Stimulated activated naive CD8-positive, alpha-beta T cell treated with anti-CD3 and anti-CD28 coated beads, Interleukin-15, Interleukin-2, amounts not matched to agents 100 ng/mL and 50 ng/mL, for 24 hours (primary cell): ENCODE measurements at regions not wholly inside any gene's neighbourhood (a gene's known extent, or its start where the extent isn't known, plus 50 kb on each side); places are given as distances from the start of the nearest gene placed in this dataset.

Experiments
- H3K27ac Mint-ChIP-seq: one replicate; pipeline ENCODE4 v1.8.0; 2021; ENCODE audit warnings: mild to moderate bottlenecking, mixed read lengths
- H3K27me3 Mint-ChIP-seq: one replicate; pipeline ENCODE4 v1.8.0; 2021; ENCODE audit warnings: mixed read lengths
- H3K36me3 Mint-ChIP-seq: one replicate; pipeline ENCODE4 v1.8.0; 2021; ENCODE audit warnings: low read depth, mixed read lengths
- H3K4me1 Mint-ChIP-seq: one replicate; pipeline ENCODE4 v1.8.0; 2021; ENCODE audit warnings: low read depth, mixed read lengths
- H3K4me3 Mint-ChIP-seq: one replicate; pipeline ENCODE4 v1.8.0; 2021; ENCODE audit warnings: mild to moderate bottlenecking, mixed read lengths
- H3K9me3 Mint-ChIP-seq: one replicate; pipeline ENCODE4 v1.8.0; 2021; ENCODE audit warnings: mixed read lengths

DNA sequence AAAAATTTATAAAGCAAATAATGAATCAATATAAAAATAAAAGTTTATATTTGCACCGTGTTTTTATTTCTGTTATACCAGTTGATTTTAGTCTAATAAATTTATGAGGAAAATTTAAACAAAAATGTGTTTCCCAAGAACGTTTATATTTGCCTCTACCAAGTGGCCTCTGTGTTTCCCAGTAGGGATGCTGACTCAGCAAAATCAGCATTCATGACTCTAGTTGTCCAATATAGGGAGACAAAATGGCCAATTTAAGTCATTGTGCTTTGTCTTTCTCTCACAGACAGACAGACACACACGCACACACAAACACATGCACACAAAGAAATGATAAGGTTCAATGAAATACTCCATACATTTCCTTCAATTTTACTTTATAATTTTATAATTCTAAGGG is 942.5 kb upstream of the ZWINT start:
- H3K4me1 Mint-ChIP-seq: no peaks in the 10 kb centered on the region
- H3K9me3 Mint-ChIP-seq: no peaks in the 10 kb centered on the region
- no peaks in the 10 kb centered on the region for H3K27me3 Mint-ChIP-seq
- no peak overlapping the region for H3K27ac Mint-ChIP-seq
- no peaks in the 10 kb centered on the region for H3K36me3 Mint-ChIP-seq
- H3K4me3 Mint-ChIP-seq: no peak overlapping the region

DNA sequence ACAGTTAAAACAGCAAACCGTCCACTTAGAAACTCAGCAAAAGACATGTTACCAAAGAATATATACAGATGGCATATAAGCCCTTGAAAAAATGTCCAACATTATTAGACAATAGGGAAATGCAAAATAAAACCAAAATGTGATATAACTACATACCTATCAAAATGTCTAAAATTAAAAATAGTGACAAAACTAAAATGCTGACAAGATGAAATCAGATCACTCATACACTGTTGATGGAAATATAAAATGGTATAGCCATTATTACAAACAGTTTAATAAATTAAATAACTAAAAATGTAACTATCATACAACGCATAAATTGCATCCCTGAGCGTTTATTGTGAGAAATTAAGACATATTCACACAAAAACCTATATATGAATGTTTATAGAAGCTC is 939.7 kb upstream of the ZWINT start:
- Mint-ChIP-seq H3K27ac (no peak overlapping the region), H3K4me1 (no peaks in the 10 kb centered on the region), H3K27me3 (no peaks in the 10 kb centered on the region), H3K36me3 (no peaks in the 10 kb centered on the region), H3K9me3 (no peaks in the 10 kb centered on the region), H3K4me3 (no peak overlapping the region)

DNA sequence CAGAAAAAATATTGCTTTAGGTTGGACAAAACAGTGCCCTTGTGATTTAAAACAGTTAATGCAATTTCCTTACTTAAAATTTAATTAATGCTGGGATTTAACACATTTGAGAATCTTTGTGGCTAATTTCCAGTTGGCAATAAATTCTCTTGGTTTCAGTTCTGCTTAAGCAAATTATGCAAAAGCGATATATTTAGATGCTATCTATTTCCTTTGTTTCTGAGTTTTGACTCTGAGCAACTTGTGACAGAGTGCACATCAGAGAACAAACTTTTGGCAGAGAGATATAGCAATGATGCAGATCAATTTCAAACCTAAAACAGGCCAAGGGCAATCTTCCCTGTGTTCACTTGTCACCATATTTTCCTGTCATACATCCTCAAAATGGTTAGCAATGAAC is 933.6 kb upstream of the ZWINT start:
- Mint-ChIP-seq H3K36me3 (no peaks in the 10 kb centered on the region), H3K4me1 (no peaks in the 10 kb centered on the region), H3K9me3 (no peaks in the 10 kb centered on the region), H3K27me3 (no peaks in the 10 kb centered on the region), H3K4me3 (no peak overlapping the region), H3K27ac (no peak overlapping the region)

DNA sequence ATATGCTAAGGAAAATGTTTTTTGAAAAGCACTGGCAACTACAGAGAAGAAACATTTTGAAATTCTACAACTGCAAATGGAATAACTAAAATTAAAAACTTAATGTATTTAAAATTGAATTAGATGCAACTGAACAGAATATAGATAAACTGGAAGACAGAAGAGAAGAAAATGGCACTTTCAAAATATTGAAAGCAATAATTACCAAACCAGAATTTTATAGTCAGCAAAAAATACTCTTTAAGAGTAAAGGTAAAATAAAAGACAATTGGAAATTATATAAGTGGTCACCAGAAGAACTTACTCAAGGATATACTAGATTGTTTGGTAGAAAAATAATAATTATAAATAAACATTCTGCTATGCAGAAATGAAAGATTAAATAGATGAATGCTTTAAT is 927.7 kb upstream of the ZWINT start:
- H3K27me3 Mint-ChIP-seq: no peaks in the 10 kb centered on the region
- no peak overlapping the region for H3K4me3 Mint-ChIP-seq
- no peaks in the 10 kb centered on the region for H3K4me1 Mint-ChIP-seq
- no peaks in the 10 kb centered on the region for H3K36me3 Mint-ChIP-seq
- H3K9me3 Mint-ChIP-seq: no peaks in the 10 kb centered on the region
- H3K27ac Mint-ChIP-seq: no peak overlapping the region

DNA sequence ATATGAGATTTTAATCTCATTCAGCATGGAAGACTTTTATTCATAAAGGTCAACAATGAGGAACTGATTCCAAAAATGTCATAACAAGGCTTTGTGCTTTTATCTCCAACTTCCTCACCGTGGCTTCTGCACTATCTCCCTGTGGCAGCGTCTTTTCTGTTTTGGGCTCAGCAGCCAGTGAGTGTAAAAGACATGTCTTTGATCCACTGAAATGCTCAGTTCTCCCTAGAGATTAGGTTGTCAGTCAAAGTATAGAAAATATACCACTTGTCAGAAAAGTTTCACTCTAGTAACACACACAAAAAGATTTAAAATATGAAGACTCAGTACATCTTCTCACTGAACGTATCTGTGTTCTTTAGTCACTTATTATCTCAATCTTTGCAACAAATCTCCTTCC is 901.8 kb upstream of the ZWINT start:
- H3K36me3 Mint-ChIP-seq: no peaks in the 10 kb centered on the region
- H3K4me1 Mint-ChIP-seq: no peaks in the 10 kb centered on the region

DNA sequence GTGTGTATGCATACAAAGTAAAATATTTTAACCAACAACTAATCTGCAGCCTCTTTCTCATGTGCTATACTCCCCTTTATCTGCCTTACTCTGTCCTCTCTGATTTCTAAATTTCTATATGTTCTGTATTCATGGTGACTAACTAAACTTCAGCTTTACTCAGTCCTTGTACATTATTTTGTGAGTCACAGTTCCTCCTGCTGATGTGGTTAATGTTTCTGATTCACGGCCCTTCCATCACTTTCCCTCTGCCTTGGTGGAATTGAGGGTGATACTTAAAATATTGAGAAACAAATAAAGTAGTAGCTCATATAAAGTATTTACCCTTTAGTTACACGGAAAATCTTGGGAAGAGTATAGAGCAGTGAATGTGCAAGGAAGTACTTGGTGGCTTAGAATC is 899.1 kb upstream of the ZWINT start:
- Mint-ChIP-seq H3K9me3 (peaks cover 8% of the 10 kb centered on the region), H3K4me1 (no peaks in the 10 kb centered on the region), H3K27me3 (no peaks in the 10 kb centered on the region), H3K27ac (no peak overlapping the region), H3K4me3 (no peak overlapping the region), H3K36me3 (no peaks in the 10 kb centered on the region)

More for the DNA sequence above, 901.8 kb upstream of the ZWINT start:
- Mint-ChIP-seq H3K9me3 (peaks cover 8% of the 10 kb centered on the region), H3K27ac (no peak overlapping the region), H3K27me3 (no peaks in the 10 kb centered on the region), H3K4me3 (no peak overlapping the region)

DNA sequence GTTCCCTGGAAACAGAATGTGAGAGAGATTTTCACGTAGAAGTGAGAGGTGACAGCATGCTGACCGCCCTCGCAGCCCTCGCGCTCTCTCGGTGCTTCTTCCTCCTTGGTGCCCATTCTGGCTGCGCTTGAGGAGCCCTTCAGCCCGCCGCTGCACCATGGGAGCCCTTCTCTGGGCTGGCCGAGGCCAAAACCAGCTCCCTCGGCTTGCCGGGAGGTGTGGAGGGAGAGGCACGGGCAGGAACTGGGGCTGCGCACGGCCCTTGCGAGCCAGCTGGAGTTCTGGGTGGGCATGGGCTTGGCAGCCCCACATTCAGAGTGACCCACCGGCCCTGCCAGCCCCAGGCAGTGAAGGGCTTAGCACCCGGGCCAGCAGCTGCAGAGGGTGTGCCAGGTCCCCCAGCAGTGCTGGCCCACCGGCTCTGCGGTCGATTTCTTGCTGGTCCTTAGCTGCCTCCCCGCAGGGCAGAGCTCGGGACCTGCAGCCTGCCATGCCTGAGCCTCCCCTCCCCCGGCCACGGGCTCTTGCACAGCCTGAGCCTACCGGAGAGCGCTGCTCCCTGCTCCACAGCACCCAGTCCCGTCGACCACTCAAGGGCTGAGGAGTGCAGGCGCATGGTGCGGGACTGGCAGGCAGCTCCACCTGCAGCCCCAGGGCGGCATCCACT is 888.7 kb upstream of the ZWINT start:
- H3K27me3 Mint-ChIP-seq: no peaks in the 10 kb centered on the region
- H3K36me3 Mint-ChIP-seq: no peaks in the 10 kb centered on the region
- no peak overlapping the region for H3K27ac Mint-ChIP-seq

DNA sequence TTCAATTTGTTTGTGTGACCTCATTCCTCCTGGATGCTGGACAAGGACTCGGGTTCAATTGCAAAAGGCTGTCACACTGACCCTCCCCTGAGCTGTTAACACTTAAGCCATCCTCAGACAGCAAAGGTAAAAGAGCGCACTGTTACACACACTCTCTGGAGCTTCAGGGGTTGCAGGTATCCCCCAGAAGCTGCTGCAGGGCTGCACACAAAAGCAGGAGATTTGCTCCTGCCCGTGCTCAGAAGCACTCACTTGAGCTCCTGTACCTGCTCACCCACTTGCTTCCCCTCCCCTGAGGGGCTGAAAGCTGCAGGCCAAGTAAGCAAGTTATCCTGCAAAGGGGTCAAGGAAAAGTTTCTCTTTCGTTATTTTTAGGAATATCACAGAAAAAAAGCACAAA is 886.2 kb upstream of the ZWINT start:
- no peaks in the 10 kb centered on the region for H3K9me3 Mint-ChIP-seq
- H3K27me3 Mint-ChIP-seq: no peaks in the 10 kb centered on the region
- no peaks in the 10 kb centered on the region for H3K4me1 Mint-ChIP-seq
- H3K27ac Mint-ChIP-seq: no peak overlapping the region
- H3K4me3 Mint-ChIP-seq: no peak overlapping the region
- no peaks in the 10 kb centered on the region for H3K36me3 Mint-ChIP-seq

More for the DNA sequence above, 888.7 kb upstream of the ZWINT start:
- H3K4me1 Mint-ChIP-seq: no peaks in the 10 kb centered on the region
- H3K9me3 Mint-ChIP-seq: peaks cover 4% of the 10 kb centered on the region
- H3K4me3 Mint-ChIP-seq: no peak overlapping the region

DNA sequence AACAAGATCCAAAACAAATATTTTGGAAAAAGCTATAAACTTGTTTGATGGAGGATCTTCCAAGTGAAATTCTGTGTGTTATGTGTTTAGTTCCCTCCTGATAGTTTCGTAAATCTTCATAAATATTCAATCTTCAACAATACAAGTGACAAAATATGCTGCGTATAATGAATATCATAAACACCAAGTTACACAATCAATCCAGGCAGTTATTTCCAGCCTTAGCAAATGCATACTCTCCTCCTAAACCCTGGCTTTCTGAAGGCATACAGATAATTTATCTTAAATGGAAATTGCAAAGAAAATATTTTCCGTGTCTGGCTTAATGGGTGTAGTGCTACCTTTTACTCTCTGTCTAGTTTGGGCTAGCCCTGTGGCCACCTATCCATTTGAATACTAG is 864.9 kb upstream of the ZWINT start:
- no peak overlapping the region for H3K27ac Mint-ChIP-seq
- no peaks in the 10 kb centered on the region for H3K36me3 Mint-ChIP-seq
- H3K4me1 Mint-ChIP-seq: no peaks in the 10 kb centered on the region
- no peak overlapping the region for H3K4me3 Mint-ChIP-seq
- H3K27me3 Mint-ChIP-seq: no peaks in the 10 kb centered on the region
- H3K9me3 Mint-ChIP-seq: peaks cover 18% of the 10 kb centered on the region

DNA sequence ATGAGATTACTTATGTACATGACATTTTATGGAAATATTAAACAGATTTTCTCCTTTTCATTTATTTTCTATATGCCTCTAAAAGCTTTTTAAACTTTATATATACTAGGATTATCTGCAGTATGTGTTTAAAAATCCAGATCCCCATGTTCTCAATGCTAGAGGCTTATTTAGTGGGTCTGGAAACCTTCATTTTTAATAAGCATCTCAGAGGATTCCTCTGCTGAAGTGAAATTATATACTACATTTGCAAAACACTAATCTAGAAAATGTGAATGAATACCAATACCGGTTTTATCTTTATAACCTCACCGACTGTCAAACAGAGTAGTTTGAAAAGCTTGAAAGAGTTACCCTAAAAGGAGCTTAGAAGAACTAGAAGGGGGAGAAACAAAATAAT is 863.8 kb upstream of the ZWINT start:
- Mint-ChIP-seq H3K4me3 (no peak overlapping the region), H3K4me1 (no peaks in the 10 kb centered on the region), H3K27me3 (no peaks in the 10 kb centered on the region), H3K27ac (no peak overlapping the region), H3K9me3 (peaks cover 13% of the 10 kb centered on the region), H3K36me3 (no peaks in the 10 kb centered on the region)

DNA sequence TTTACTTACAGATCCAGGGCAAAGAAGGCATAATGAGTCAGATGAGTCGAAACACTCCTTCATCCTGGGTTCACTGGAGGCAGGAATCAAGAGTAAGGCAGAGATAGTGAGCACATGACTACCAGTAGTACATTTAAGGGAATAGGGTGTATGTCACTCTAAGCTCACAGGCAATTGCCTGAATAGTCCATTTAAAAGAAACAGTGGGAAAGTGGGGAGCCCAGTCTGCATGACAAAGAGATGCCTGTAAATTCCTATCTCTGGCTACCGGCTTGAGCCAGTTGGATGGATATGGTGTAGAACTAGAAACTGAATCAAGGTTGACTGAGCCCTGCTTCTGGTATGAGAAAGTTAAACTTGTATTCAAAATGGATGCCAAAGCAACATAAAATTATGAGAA is 861.5 kb upstream of the ZWINT start:
- no peaks in the 10 kb centered on the region for H3K4me1 Mint-ChIP-seq
- no peak overlapping the region for H3K27ac Mint-ChIP-seq
- peaks cover 7% of the 10 kb centered on the region for H3K9me3 Mint-ChIP-seq
- H3K36me3 Mint-ChIP-seq: no peaks in the 10 kb centered on the region
- H3K27me3 Mint-ChIP-seq: no peaks in the 10 kb centered on the region
- no peak overlapping the region for H3K4me3 Mint-ChIP-seq

DNA sequence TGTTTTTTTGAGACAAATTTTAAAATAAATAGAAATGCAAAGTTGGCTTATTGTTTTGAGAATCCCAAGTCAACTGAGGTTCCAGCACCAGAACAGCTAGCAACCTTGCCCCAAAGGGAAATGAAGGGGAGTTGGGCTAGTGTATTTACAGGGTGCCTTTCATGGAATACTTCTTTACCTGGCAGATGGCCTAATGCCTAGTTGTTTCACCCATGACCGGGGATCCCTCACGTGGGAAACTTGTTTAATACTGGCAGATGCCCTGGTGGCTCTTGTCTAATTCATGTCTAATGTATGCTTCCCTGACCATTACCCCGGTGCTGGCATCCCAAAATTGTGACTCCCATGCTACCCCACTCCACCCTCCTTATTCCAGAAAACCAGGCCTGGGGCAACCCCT is 861.1 kb upstream of the ZWINT start:
- H3K4me1 Mint-ChIP-seq: no peaks in the 10 kb centered on the region
- peaks cover 7% of the 10 kb centered on the region for H3K9me3 Mint-ChIP-seq
- no peak overlapping the region for H3K27ac Mint-ChIP-seq
- H3K27me3 Mint-ChIP-seq: no peaks in the 10 kb centered on the region
- H3K4me3 Mint-ChIP-seq: no peak overlapping the region
- H3K36me3 Mint-ChIP-seq: no peaks in the 10 kb centered on the region

DNA sequence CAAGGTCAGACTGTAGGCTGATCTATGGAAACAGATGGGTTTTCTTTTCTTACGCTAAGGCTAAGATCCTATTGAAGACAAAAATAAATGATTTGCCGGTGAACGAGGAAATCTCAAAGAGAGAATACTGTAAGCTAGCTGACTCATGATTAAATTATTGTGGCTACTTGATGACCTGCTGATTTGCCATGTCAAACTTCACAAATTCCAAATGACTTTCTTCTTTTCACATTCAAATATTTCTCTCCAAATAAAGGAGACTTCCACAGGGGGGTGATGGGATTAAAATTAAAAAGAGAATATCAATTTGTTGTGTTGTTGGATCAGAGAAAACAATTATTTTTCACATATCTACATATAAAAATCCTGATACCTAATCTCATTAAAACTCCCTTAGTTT is 860.6 kb upstream of the ZWINT start:
- Mint-ChIP-seq H3K4me1 (no peaks in the 10 kb centered on the region), H3K4me3 (no peak overlapping the region), H3K36me3 (no peaks in the 10 kb centered on the region), H3K27ac (no peak overlapping the region), H3K27me3 (no peaks in the 10 kb centered on the region), H3K9me3 (peaks cover 7% of the 10 kb centered on the region)

DNA sequence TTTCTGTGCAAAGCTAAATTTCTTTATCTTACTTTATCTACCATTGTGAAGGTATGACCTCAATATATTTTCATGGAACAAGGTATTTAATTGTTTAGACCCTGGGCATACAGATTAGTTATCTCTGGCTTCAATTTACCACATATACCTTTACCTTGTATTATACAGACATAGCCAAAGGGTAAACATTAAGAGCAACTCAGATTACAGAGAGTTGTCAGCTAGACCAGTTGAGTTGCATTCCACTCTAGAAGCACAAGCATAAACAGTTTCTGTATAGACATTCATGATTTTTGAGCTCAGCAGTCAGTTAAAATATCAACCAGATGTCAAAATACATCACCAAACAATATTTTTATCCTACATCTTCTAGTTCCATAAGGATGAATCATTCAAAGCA is 857.3 kb upstream of the ZWINT start:
- no peaks in the 10 kb centered on the region for H3K27me3 Mint-ChIP-seq

DNA sequence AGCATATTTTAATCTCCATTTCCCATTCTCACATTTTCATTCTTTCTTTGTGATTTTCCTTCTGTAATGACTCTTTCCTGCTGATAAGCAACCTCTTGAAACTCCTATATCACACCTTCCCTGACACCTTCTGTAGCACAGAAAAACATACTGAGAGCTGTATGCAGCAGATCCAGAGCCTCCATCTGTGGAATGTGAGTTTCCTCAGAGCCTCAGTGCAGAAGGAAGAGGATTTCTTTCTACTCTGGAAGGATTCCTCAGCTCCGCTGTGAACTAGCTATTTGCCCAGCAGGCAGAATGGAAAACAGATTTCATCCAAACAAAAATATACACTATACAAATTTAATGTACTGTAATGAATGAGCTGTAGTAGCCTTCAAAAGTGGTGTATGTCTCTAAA is 841.3 kb upstream of the ZWINT start:
- Mint-ChIP-seq H3K27me3 (no peaks in the 10 kb centered on the region), H3K4me1 (no peaks in the 10 kb centered on the region), H3K36me3 (no peaks in the 10 kb centered on the region), H3K27ac (no peak overlapping the region), H3K4me3 (no peak overlapping the region), H3K9me3 (peaks cover 3% of the 10 kb centered on the region)

More for the DNA sequence above, 857.3 kb upstream of the ZWINT start:
- Mint-ChIP-seq H3K4me1 (no peaks in the 10 kb centered on the region), H3K36me3 (no peaks in the 10 kb centered on the region), H3K9me3 (peaks cover 16% of the 10 kb centered on the region), H3K4me3 (no peak overlapping the region), H3K27ac (no peak overlapping the region)

DNA sequence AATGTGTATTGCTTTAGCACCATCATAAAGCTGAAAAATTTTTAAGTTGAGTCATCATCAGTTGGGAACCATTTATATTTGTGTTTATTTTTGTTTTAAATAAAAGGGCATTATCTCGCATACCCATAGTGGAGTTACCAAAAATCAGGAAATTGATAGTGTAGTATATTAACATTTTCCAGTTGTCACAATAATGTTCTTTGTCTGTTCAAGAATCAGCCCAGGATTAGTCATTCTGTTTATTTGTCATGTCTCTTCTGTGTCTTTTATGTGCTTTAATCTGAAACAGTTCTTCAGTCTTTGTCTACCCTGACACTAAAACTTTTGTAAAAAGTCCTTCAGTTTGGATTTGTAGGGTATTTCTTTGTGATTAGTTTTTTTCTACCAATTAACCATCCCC is 827.8 kb upstream of the ZWINT start:
- no peak overlapping the region for H3K4me3 Mint-ChIP-seq
- no peaks in the 10 kb centered on the region for H3K4me1 Mint-ChIP-seq
- H3K27me3 Mint-ChIP-seq: no peaks in the 10 kb centered on the region
- H3K27ac Mint-ChIP-seq: no peak overlapping the region
- H3K36me3 Mint-ChIP-seq: no peaks in the 10 kb centered on the region
- peaks cover 26% of the 10 kb centered on the region for H3K9me3 Mint-ChIP-seq
